ENCODE measurements at regions not wholly inside any gene's neighbourhood (a gene's known extent, or its start where the extent isn't known, plus 50 kb on each side); places are given as distances from the start of the nearest gene placed in this dataset.

- DNase-seq (ENCODE audit: low read depth): no peak
These were observed 96.3 kb upstream of the PDC start for GRCh38 chr1:186557147-186557777.

DNA sequence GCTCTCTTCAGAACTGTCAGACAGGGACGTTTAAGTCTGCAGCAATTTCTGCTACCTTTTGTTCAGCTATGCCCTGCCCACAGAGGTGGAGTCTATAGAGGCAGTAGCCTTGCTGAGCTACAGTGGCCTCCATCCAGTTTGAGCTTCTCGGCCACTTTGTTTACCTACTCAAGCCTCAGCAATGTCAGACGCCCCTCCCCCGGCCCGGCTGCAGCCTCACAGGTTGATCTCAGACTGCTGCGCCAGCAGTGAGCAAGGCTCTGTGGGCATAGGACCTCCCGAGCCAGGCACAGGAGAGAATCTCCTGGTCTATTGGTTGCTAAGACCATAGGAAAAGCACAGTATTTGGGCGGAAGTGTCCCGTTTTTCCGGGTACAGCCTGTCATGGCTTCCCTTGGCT, 89.9 kb upstream of the PDC start:
- DNase-seq (ENCODE audit: low read depth): no peak

DNA sequence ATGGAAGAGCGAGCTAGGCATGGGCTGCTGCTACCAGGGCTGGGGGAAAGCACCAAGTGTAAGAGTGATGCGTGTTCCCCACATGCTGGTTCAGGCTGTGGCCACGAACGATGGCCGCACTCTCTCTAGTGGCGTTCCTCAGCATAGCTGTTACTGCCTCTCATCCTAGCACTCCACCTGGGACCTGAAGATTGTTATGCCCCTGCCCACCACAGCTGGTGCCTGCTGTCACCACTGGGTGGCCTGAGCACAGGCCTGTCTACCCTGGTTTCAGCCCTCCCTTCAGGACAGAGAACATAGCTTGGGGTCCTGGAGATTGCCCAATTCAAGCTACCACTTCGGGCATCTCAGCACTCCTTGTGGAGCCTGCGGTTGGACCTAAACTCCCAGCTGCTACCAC, 80.1 kb upstream of the PDC start:
- no peak for DNase-seq (ENCODE audit: low read depth)

DNA sequence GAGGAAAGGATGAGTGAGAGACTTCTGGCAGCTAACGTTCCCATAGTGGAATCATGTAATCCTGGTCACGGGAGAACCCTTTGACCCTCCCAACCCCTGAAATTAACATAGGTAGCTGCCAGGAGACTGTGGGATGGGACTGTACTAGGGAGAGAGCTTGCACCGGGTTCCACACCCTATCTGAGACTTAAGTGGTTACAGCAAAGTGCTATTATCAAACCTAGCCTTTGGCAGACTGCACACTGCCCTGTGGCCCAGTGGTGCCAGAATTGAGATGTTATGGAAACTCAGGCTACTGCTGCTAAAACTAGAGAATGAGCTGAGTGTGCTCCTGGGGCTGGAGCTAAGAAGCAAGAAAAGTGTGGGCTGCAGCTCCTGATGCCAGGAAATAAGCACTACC, 79.6 kb upstream of the PDC start:
- no peak for DNase-seq (ENCODE audit: low read depth)

DNA sequence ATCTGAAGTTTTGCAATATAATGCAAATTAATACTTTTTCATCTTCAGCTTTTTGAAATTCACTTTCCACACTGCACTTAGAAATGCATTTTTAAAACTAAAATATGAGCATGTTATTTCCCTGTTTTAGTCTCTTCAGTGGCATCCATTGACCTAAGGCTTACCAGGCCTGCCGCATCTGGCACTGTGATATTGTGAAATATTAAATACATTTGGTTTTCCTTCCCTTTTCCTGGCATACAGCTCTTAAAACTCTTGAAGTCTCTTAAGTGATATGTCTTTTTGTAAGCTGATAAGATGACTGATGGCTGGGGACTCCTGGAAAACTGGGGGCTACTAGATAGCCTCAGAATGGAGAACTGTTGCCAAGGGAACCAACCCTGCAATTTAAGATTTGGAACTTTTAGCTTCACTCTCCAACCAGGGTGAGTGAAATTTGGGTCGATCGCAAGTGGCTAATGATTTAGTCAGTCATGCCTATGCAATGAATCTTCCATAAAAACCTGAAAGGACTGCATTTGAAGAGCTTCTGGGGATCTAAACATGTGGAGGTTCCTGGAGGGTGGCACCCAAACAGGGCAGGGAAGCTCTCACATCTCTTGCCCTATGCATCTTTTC, 75.5 kb upstream of the PDC start:
- DNase-seq (ENCODE audit: low read depth): peak; percentile 15

GRCh38 chr1:186535388-186536133, 74.6 kb upstream of the PDC start:
- DNase-seq (ENCODE audit: low read depth): peak; percentile 88

- DNase-seq (ENCODE audit: low read depth): no peak
These were observed 73.5 kb upstream of the PDC start for GRCh38 chr1:186534401-186534800.

DNA sequence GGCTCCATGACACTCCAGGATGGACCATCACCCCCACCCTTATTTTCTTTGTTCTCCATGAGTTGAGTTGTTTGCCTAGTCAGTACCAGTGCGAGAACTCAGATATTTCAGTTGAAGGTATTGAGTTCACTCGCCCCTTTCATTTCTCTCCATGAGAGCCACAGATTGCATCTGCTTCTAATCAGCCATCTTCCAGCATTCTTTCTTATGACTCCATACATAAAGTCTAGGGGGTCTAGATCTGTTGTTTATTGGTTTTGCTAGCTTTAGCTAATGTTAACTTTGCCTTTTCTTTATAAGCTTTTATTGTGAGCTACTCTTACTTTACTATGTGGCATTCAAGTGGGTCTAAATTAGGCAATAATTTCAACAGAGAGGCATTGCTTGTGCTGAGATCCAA, 71.6 kb upstream of the PDC start:
- no peak for DNase-seq (ENCODE audit: low read depth)

DNA sequence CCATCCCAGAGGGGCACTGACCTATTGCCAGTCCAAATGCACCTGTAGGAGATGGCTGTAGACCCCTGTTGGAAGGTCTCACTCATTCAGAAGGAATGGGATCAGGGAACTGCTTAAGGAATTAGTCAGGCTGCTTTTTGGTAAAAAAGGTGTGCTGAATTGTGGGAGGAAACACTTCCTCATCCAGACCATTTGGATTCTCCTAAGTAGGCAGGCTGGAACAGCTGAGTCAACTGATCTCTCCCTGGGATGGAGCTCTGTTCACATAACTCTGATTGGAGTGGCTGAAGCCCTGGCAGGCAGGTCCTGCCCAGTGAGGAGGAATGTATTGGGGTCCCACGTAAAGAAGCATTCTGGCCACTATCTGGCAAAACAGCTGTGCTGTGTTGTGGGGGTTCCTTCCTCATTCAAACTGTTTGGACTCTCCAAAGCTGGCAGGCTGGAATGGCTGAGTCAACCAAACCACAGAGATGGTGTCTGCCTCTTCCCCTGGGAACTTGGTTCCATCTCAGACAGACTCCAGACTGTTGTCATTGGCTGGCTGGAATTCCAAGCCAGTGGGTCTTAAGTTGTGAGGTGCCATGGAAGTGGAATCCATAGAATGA, 70.7 kb upstream of the PDC start:
- DNase-seq (ENCODE audit: low read depth): peak; percentile 60

DNA sequence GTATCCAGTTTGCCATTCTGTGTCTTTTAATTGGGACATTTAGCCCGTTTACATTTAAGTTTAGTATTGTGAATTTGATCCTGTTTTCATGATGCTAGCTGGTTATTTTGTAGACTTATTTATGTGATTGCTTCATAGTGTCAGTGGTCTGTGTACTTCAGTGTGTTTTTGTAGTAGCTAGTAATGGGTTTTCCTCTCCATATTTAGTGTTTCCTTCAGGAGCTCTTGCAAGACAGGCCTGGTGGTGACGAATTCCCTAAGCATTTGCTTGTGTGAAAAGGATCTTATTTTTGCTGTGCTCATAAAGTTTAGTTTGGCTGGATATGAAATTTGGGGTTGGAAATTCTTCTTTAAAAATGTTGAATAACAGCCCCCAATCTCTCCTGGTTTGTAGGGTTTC, 69.2 kb upstream of the PDC start:
- DNase-seq (ENCODE audit: low read depth): peak; percentile 26

DNA sequence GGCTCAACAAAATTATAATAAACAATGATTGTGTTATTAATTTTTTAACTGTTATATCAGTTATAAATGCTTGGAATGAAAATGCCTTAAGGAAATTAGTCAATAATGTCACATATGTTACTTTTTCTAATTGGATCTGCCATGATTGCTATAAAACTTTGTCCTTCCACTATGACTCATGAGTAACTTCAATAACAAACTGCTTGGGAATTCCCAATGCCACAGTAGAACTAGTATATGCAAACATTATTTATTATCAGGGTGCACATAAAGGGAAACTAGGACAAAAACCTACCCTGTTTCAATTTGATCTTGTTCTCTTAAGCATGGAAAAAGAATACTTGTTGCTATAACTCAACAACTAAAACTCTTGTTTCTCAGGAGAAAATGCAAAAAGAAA, 59.1 kb upstream of the PDC start:
- no peak for DNase-seq (ENCODE audit: low read depth)

- DNase-seq (ENCODE audit: low read depth): no peak
These were observed 58.0 kb upstream of the PDC start for GRCh38 chr1:186518822-186519381.

DNA sequence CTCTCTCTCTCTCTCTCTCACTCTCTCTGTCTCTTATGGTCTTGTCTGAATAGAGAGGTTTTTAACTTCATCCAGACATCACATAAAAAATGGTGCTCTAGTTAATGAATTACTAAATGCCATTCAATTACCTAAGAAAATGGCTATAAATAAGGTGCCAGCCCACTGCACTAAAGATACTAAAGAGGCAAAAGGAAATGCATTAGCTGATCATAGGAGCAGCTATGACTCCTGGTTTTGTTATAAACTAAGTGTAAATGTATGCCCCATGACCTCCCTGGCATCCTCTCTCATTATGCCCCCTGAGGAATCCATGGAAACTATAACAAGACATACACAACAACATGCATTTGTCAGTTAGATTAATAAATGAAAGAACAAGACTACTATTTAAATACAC, 57.5 kb upstream of the PDC start:
- no peak for DNase-seq (ENCODE audit: low read depth)

DNA sequence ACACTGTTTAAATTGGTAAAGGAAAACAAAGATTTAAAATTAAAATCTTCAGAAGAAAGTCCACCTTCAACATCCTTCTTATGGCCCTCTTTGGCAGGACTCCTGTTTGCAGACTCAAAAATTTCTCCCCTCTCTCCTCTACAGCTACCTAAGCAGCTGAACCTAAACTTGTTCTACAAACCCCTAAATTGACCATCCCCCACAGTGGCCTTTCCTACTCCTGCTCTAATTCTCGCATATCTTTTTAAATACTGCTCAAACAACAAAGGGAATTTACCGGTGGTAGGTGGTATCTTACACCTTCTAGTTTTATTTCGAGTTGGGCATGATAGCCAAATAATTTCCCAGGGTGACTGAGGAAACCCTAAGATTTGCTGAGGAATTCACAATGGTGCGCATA, 53.5 kb upstream of the PDC start:
- no peak for DNase-seq (ENCODE audit: low read depth)

DNA sequence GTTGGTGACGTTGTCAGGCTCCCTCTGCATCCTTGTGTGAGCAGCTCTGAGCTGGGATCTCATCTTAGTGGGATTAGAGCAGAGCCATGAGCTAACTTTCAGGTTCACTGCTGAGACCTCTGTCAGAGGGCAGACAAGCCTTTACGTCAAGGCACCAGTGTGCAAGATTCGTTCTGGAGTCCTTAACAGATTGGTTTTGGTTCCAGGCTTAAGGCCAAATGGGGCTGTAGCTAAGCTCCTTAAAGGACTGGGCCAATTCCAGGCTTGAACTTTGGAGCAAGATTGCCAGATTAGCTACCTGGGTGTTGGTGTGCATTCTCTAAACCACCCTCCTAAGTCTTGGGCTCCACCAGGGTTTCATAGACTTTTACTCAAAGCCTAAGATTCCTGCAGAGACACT, 52.6 kb upstream of the PDC start:
- DNase-seq (ENCODE audit: low read depth): no peak

- no peak for DNase-seq (ENCODE audit: low read depth)
These were observed 52.0 kb upstream of the PDC start for GRCh38 chr1:186512698-186513457.

GRCh38 chr1:186511761-186512637, 51.1 kb upstream of the PDC start:
- no peak for DNase-seq (ENCODE audit: low read depth)
